ENCODE measurements at regions not wholly inside any gene's neighbourhood (a gene's known extent, or its start where the extent isn't known, plus 50 kb on each side); places are given as distances from the start of the nearest gene placed in this dataset.

- TF ChIP-seq CTCF (IDR thresholded peaks at IDR 0.05; ENCODE audit: low read depth, low read length, poor library complexity, severe bottlenecking) (no peak), EZH2phosphoT487 (IDR thresholded peaks at IDR 0.05; ENCODE audit: borderline replicate concordance, low read length) (no peak)
Observed at GRCh38 chr15:38991701-38992100, 427.1 kb upstream of the RASGRP1 start.
